Fibroblast of the aortic adventitia (primary cell): ENCODE measurements at regions not wholly inside any gene's neighbourhood (a gene's known extent, or its start where the extent isn't known, plus 50 kb on each side); places are given as distances from the start of the nearest gene placed in this dataset.

Source experiments
- DNase-seq: peaks from one replicate; pipeline ENCODE4 v3.0.0-alpha.2; 2010; ENCODE audit warnings: low read depth
- H3K4me3 ChIP-seq: 2 replicates; pipeline ENCODE4 v1.5.1; 2011; ENCODE audit warnings: low read depth, mild to moderate bottlenecking, control low read depth, low read length, moderate library complexity
- TF ChIP-seq, protein P1 (sequence below): IDR thresholded peaks from 2 replicates; pipeline ENCODE4 v1.5.1; 2011; ENCODE audit warnings: mild to moderate bottlenecking, low read length, control low read depth, inconsistent platforms; ENCODE audit not compliant: insufficient read depth

DNA sequence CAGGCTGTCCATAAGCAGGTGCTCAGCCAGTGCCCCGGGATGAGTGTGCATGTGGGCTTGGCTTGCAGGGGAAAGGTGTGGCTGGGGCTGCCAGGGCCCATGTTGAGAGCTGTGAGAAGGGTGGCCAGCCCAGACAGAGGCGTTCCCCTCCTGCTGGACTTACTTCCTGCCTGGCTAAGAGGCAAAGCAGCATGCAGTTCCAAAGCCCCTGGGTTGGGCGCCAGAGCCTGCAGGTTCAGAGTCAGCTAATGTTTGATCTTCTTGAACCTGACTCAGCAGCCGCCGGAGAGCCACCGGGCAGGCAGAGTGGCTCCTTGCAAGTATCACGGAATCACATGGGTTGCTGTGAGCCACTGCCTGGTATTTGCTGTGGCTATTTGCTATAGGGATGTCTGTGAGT, 168.4 kb upstream of the MAP1B start:
- TF ChIP-seq, protein P1, sequence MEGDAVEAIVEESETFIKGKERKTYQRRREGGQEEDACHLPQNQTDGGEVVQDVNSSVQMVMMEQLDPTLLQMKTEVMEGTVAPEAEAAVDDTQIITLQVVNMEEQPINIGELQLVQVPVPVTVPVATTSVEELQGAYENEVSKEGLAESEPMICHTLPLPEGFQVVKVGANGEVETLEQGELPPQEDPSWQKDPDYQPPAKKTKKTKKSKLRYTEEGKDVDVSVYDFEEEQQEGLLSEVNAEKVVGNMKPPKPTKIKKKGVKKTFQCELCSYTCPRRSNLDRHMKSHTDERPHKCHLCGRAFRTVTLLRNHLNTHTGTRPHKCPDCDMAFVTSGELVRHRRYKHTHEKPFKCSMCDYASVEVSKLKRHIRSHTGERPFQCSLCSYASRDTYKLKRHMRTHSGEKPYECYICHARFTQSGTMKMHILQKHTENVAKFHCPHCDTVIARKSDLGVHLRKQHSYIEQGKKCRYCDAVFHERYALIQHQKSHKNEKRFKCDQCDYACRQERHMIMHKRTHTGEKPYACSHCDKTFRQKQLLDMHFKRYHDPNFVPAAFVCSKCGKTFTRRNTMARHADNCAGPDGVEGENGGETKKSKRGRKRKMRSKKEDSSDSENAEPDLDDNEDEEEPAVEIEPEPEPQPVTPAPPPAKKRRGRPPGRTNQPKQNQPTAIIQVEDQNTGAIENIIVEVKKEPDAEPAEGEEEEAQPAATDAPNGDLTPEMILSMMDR, result no peak
- DNase-seq, result no peak
- no peak overlapping the region for H3K4me3 ChIP-seq

DNA sequence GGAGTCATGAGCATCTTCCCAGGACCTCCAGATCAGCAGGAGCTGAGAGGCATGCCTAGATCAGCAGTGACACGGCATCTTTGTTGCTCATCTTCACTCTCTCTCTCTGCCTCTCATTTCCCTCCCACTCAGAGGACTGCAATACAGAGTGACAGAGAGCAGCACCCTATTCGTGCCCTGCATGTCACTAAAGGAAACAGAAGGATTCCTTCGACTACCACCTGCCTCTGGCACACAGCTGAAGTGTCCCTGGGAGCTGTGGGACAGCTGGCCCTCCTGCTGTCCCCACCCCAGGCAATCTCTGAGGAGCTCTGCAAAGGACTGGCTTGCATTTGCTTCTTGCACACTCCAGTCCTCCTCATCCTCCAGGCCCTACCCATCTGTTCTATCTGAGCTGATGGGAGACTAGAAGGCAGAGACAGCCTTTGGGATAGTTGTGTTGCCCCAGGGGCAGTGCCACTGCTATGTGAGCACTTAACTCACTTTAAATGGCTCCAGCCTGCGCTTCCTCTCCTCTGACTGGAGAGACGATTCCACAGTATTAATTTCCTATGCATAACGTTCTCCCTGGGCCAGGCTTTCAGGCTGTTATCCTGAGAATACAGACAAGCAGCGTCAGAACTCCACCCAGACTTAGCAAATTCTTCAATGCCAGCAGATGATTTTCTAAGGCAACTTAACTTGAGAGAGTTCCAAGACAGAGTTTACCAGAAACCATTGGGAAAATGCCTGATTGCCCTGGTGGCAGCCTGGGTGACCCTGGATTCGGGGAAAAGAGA, 167.6 kb upstream of the MAP1B start:
- DNase-seq, result peak; percentile 22
- TF ChIP-seq, protein P1, result no peak
- no peak overlapping the region for H3K4me3 ChIP-seq

DNA sequence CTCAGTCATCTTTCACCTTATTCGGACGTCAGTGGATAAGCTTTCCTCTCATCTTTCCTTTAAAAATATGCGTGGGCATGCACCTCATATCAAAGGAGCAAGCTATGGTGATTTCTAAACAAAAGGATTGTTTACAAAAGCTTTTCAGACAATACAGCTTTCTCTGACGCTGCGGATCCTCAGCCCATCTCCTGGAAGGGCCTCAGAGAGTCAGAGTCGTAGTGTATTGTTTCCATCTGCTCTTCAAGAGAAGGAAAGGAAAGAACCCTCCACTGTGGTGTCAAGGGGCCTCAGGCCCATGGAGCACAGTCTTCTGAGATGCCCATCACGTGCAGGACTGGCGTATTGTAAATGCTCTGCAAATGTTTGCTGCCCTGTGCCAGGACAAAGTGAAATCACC, 163.4 kb upstream of the MAP1B start:
- TF ChIP-seq, protein P1, result no peak
- no peak overlapping the region for H3K4me3 ChIP-seq
- DNase-seq, result no peak

DNA sequence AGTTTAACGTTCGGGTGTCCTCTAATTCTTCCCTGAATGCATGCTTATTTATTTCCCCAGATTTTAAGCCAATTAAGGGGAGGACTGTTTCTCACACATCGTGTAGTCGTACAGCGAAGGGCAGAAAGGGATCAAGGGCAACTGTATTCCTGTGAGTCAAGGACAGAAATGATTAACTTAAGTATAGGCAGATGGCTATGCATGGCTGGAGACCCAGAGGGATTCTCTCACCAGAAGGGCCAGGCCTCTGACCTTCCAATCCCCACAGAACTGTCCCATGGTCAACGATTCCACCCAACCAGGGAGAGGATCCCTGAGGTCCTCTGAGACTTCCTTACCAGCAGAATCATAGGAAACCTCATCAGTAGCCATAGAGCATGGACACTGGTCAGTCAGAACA, 161.8 kb upstream of the MAP1B start:
- TF ChIP-seq, protein P1, result no peak
- H3K4me3 ChIP-seq, result no peak overlapping the region
- DNase-seq, result no peak

DNA sequence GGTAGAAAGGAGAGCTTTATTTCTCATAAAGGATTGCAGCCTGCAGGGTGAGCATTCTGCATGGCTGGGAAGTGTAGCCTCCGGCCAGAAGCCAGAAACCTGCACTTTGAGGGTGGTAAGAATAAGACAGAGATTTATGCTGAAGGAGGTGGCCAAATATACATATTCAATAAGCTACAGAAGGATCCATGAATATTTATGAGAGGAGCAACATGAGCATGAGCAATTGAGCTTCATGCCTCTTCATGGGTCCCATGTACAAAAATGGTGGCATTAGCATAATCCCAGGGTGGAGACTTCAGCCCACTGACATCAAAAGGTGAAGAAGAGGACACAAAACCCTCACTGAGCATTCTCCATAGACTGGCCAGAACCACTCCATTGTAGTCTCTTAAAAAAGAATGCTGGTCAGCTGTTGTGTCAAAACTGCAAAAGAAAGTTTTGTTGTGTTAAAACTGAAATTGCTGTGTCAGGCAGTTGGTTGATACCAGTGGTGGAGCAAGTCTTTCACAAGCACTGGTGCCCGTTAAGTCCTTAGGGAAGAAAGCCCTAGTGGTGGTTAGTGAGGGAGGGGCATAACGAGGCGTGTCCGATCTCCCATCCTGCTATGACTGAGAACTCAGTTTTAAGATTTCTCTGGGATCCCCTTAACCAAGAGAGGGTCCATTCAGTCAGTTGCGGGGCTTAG, 160.8 kb upstream of the MAP1B start:
- TF ChIP-seq, protein P1, result no peak
- H3K4me3 ChIP-seq, result no peak overlapping the region
- DNase-seq, result no peak

DNA sequence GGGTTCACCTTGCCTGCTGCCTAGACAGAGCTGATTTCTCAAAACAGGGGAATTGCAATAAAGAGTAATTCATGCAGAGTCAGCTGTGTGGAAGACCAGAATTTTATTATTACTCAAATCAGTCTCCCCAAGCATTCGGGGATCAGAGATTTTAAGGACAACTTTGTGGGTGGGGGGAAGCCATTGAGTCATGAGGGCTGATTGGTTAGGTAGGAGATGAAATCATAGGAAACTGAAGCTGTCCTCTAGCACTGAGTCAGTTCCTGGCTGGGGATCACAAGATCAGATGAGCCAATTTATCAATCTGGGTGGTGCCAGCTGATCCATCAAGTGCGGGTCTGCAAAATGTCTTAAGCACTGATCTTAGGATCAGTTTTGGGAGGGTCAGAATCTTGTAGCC, 159.1 kb upstream of the MAP1B start:
- TF ChIP-seq, protein P1, result no peak
- DNase-seq, result peak; percentile 17
- no peak overlapping the region for H3K4me3 ChIP-seq
